ENCODE measurements at regions not wholly inside any gene's neighbourhood (a gene's known extent, or its start where the extent isn't known, plus 50 kb on each side); places are given as distances from the start of the nearest gene placed in this dataset.

DNA sequence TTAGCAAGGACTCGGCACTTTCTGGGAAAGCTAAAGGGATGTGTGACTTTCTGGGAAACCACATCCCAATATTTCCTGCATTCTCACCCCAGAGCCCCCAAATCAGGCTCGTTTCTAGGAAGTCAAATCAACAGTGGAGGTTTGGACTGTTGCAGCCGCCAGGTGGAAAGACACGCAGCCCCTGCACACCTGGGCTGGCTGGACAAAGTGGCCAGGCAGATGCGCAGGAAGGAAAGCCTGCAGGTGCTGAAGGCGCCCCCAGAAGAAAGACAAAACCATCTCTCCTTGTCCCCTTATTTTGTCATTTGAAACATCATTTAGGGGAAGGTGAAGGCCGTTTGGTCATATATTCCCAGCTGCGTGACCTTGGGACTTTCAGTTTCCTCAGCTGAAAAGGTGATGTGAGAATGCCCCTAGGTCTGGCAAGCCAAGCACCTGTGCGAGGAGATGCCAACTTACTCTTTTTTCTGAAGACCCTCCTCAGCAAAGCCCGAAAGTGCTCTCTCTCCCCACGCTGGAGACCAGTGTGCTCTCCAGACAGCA is 97.9 kb upstream of the CPEB4 start:
- POLR2A ChIA-PET = no interaction called here
- Histone ChIP-seq H3K4me1 (ENCODE audit: control insufficient read depth in 1 of 2, extremely low read depth in 1 of 2, insufficient read depth in 2 of 2, low read length in 2 of 2) (no peaks in the 10 kb centered on the region), H3K36me3 (ENCODE audit: control insufficient read depth in 2 of 2, extremely low read depth in 1 of 2, insufficient read depth in 1 of 2, low read length in 1 of 2) (no peaks in the 10 kb centered on the region), H3K27me3 (replicated peaks in 1 of 2; ENCODE audit: control insufficient read depth in 2 of 2, extremely low read depth in 1 of 2, insufficient read depth in 2 of 2, low read length in 1 of 2) (peaks cover 0 to 10% of the 10 kb centered on the region in 2 experiments), H3K27ac (ENCODE audit: low read length) (no peak overlapping the region), H3K4me3 (ENCODE audit: control insufficient read depth in 1 of 2, extremely low read depth in 1 of 2, low read length in 1 of 2) (no peak overlapping the region), H3K9me3 (no peaks in the 10 kb centered on the region)
- CTCF ChIA-PET = no interaction called here
- H3K27me3 Mint-ChIP-seq = no peaks in the 10 kb centered on the region
- ATAC-seq (replicated peaks in 1 of 4) (no peak), DNase-seq (no peak)
- H3K27ac Mint-ChIP-seq = no peak overlapping the region
- no peaks in the 10 kb centered on the region for H3K9me3 Mint-ChIP-seq
- no peak overlapping the region for H3K4me3 Mint-ChIP-seq
- 68% methylated on average over 5 of the region's 11 CpGs for WGBS (ENCODE audit: insufficient coverage)
- H3K4me1 Mint-ChIP-seq = peaks cover 0 to 10% (median 3%) of the 10 kb centered on the region in 3 donors
- H3K36me3 Mint-ChIP-seq = no peaks in the 10 kb centered on the region

DNA sequence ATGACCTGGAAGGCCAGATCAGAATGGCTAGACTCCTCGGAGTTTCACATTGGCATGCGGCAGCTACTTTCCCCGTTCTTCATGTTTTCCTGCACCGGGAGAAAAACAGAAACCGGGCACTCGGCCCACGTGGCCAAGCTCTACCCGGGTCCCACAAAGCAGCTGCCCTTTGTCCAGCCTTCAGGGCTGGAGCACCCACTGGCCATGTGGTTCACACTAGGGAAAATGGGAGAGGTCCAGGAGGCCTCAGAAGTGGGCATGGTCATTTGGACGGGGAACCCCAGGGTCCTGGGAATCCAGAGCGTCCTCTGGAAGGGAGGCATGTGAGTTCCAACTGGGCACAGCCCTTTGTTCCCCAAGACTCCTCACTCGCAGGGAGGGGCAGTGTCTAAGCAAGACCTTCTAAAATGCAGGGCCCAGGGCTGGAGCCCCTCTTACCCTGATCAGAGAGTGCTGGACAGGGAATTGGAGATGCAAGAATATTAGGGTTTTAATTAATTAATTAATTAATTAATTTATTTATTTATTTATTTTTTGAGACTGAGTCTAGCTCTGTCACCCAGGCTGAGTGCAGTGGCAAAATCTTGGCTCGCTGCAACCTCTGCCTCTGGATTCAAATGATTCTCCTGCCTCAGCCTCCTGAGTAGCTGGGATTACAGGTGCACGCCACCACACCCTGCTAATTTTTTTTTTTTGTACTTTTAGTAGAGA is 97.2 kb upstream of the CPEB4 start:
- Mint-ChIP-seq H3K4me1 (peaks cover 0 to 5% (median 0%) of the 10 kb centered on the region in 3 donors), H3K36me3 (no peaks in the 10 kb centered on the region), H3K4me3 (no peak overlapping the region), H3K27ac (no peak overlapping the region), H3K9me3 (no peaks in the 10 kb centered on the region), H3K27me3 (no peaks in the 10 kb centered on the region)
- no peak overlapping the region for H3K27ac ChIP-seq (ENCODE audit: low read length)
- H3K9me3 ChIP-seq = no peaks in the 10 kb centered on the region
- peaks cover 0 to 10% of the 10 kb centered on the region in 2 experiments for H3K27me3 ChIP-seq (replicated peaks in 1 of 2; ENCODE audit: control insufficient read depth in 2 of 2, extremely low read depth in 1 of 2, insufficient read depth in 2 of 2, low read length in 1 of 2)
- 91% methylated on average over 12 of the region's 13 CpGs for WGBS (ENCODE audit: insufficient coverage)
- H3K36me3 ChIP-seq (ENCODE audit: control insufficient read depth in 2 of 2, extremely low read depth in 1 of 2, insufficient read depth in 1 of 2, low read length in 1 of 2) = no peaks in the 10 kb centered on the region
- DNase-seq (no peak), ATAC-seq (replicated peaks in 1 of 4) (no peak)
- no peak overlapping the region for H3K4me3 ChIP-seq (ENCODE audit: control insufficient read depth in 1 of 2, extremely low read depth in 1 of 2, low read length in 1 of 2)
- ChIA-PET POLR2A (no interaction called here), CTCF (no interaction called here)
- no peaks in the 10 kb centered on the region for H3K4me1 ChIP-seq (ENCODE audit: control insufficient read depth in 1 of 2, extremely low read depth in 1 of 2, insufficient read depth in 2 of 2, low read length in 2 of 2)

DNA sequence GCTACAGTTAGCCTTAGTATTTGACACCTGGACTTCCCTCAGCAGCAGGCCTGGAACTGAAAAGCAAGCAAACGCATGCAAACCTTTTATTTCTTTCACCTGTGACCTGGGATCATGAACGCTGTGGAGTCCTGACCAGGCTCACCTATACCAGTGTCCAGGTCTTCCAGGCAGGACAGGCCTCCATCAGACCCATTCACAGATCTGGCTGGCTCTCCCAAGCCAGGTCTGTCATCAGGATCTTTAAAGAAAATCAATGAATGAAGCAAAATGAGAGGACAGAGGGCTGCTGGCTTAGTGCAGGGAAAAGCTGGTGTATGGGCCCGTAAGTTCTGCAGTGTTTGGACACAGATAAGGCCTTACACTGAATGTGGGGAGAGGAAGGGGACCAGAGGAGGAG is 96.3 kb upstream of the CPEB4 start:
- no peak for DNase-seq
- no peak overlapping the region for H3K4me3 Mint-ChIP-seq
- no peak overlapping the region for H3K27ac Mint-ChIP-seq
- no peaks in the 10 kb centered on the region for H3K9me3 Mint-ChIP-seq
- POLR2A ChIA-PET = no interaction called here
- H3K4me1 Mint-ChIP-seq = peaks cover 0 to 2% (median 0%) of the 10 kb centered on the region in 3 donors
- no peaks in the 10 kb centered on the region for H3K4me1 ChIP-seq (ENCODE audit: control insufficient read depth in 1 of 2, extremely low read depth in 1 of 2, insufficient read depth in 2 of 2, low read length in 2 of 2)
- peaks cover 0 to 10% of the 10 kb centered on the region in 2 experiments for H3K27me3 ChIP-seq (replicated peaks in 1 of 2; ENCODE audit: control insufficient read depth in 2 of 2, extremely low read depth in 1 of 2, insufficient read depth in 2 of 2, low read length in 1 of 2)
- ATAC-seq (replicated peaks in 1 of 4) = no peak
- CTCF ChIA-PET = no interaction called here
- no peaks in the 10 kb centered on the region for H3K27me3 Mint-ChIP-seq
- no peak overlapping the region for H3K4me3 ChIP-seq (ENCODE audit: control insufficient read depth in 1 of 2, extremely low read depth in 1 of 2, low read length in 1 of 2)
- no peak overlapping the region for H3K27ac ChIP-seq (ENCODE audit: low read length)
- no peaks in the 10 kb centered on the region for H3K36me3 Mint-ChIP-seq
- no peaks in the 10 kb centered on the region for H3K9me3 ChIP-seq
- no peaks in the 10 kb centered on the region for H3K36me3 ChIP-seq (ENCODE audit: control insufficient read depth in 2 of 2, extremely low read depth in 1 of 2, insufficient read depth in 1 of 2, low read length in 1 of 2)
- 90% methylated on average over 3 of the region's 3 CpGs for WGBS (ENCODE audit: insufficient coverage)

DNA sequence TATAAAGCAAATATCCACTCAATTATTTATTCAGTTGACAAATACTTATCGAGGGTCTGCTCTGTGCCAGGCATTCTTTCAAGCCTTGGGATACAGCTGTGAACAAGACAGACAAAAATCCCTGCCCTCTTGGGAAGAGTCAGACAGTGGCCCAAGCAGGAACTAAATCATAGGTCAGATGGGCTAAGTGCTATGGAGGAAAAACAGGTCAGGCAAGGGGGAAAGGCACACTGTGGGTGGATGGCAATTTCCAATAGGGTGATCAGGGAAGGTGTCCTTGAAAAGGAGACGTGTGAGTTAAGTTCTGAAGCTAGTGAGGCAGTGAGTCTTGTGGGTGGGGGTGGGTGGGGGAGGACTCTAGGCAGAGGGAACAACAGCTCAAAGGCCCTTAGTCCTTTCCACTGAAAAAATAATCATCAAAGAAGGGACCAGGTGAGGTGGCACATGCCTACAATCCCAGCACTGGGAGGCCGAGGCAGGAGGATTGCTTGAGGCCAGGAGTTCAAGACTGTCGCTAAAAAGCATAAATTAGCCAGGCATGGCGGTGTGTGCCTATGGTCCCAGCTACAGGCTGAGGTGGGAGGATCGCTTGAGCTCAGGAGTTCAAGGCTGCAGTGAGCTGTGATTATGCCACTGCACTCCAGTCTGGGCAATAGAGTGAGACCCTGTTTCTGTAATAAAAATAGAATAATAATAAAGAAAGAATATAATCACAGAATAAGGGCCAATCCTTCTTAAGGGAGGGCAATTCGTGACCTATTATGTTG is 95.2 kb upstream of the CPEB4 start:
- H3K9me3 Mint-ChIP-seq = no peaks in the 10 kb centered on the region
- peaks cover 0 to under 1% of the 10 kb centered on the region in 2 donors for H3K27me3 Mint-ChIP-seq
- H3K9me3 ChIP-seq = no peaks in the 10 kb centered on the region
- no peaks in the 10 kb centered on the region for H3K36me3 Mint-ChIP-seq
- ChIA-PET POLR2A (no interaction called here), CTCF (no interaction called here)
- ATAC-seq (replicated peaks in 1 of 4) (no peak), DNase-seq (no peak)
- peaks cover 0 to 10% of the 10 kb centered on the region in 2 experiments for H3K27me3 ChIP-seq (replicated peaks in 1 of 2; ENCODE audit: control insufficient read depth in 2 of 2, extremely low read depth in 1 of 2, insufficient read depth in 2 of 2, low read length in 1 of 2)
- 82% methylated on average over 4 of the region's 7 CpGs for WGBS (ENCODE audit: insufficient coverage)
- no peaks in the 10 kb centered on the region for H3K4me1 ChIP-seq (ENCODE audit: control insufficient read depth in 1 of 2, extremely low read depth in 1 of 2, insufficient read depth in 2 of 2, low read length in 2 of 2)
- H3K4me3 Mint-ChIP-seq = no peak overlapping the region
- no peak overlapping the region for H3K4me3 ChIP-seq (ENCODE audit: control insufficient read depth in 1 of 2, extremely low read depth in 1 of 2, low read length in 1 of 2)
- no peak overlapping the region for H3K27ac Mint-ChIP-seq
- H3K27ac ChIP-seq (ENCODE audit: low read length) = no peak overlapping the region
- no peaks in the 10 kb centered on the region for H3K4me1 Mint-ChIP-seq
- no peaks in the 10 kb centered on the region for H3K36me3 ChIP-seq (ENCODE audit: control insufficient read depth in 2 of 2, extremely low read depth in 1 of 2, insufficient read depth in 1 of 2, low read length in 1 of 2)

DNA sequence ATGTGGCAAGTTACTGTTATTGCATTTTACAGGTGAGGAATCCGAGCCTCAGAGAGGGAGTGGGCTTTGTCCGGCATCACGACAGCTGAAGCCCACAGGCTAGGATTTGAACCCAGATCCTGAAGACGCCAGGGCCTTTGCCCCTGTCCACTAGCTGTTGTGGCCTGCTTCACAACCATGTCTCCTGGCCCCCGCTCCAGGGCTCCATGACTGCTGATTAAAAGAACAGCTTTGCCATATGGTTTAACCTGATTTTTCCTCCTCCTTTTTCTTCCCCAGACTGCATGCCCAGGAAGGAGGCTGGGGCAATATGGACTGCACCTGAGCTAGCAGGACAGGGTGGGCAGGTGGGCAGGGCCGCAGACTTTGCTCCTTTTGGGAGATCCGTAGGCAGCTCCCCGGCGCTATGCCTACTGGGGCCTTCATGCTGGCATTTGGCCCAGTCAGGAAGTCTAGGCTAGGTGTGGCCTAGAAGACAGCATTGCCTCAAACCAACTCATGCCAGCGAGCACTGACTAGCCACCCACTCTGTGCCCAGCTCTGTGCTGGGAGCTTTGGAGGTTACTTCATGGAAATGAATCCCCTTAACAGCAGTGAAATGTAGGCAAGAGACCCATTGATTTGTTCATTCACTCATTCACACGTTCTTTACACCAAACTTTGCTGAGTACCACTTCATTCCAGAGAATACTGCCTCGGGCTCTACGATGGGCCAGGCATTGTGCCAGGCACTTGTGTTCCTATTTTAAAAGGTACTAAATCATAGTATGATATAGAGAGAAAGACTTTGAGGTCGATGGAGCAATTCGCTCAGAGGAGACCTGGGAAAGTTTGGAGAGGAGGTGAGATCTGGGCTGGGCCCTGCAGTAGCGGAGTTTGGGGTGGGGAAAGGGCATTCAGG is 94.3 kb upstream of the CPEB4 start:
- no peaks in the 10 kb centered on the region for H3K9me3 Mint-ChIP-seq
- H3K27me3 Mint-ChIP-seq = peaks cover 0 to 3% of the 10 kb centered on the region in 2 donors
- WGBS (ENCODE audit: insufficient coverage) = 86% methylated on average over 13 of the region's 16 CpGs
- no peaks in the 10 kb centered on the region for H3K36me3 Mint-ChIP-seq
- H3K4me1 ChIP-seq (ENCODE audit: control insufficient read depth in 1 of 2, extremely low read depth in 1 of 2, insufficient read depth in 2 of 2, low read length in 2 of 2) = no peaks in the 10 kb centered on the region
- no peaks in the 10 kb centered on the region for H3K4me1 Mint-ChIP-seq
- no peak overlapping the region for H3K4me3 Mint-ChIP-seq
- ChIA-PET POLR2A (no interaction called here), CTCF (no interaction called here)
- H3K9me3 ChIP-seq = no peaks in the 10 kb centered on the region
- H3K27ac ChIP-seq (ENCODE audit: low read length) = no peak overlapping the region
- H3K36me3 ChIP-seq (ENCODE audit: control insufficient read depth in 2 of 2, extremely low read depth in 1 of 2, insufficient read depth in 1 of 2, low read length in 1 of 2) = no peaks in the 10 kb centered on the region
- H3K4me3 ChIP-seq (ENCODE audit: control insufficient read depth in 1 of 2, extremely low read depth in 1 of 2, low read length in 1 of 2) = no peak overlapping the region
- no peak for DNase-seq
- no peak overlapping the region for H3K27ac Mint-ChIP-seq
- ATAC-seq (replicated peaks in 1 of 4) = no peak
- H3K27me3 ChIP-seq (replicated peaks in 1 of 2; ENCODE audit: control insufficient read depth in 2 of 2, extremely low read depth in 1 of 2, insufficient read depth in 2 of 2, low read length in 1 of 2) = peaks cover 0 to 10% of the 10 kb centered on the region in 2 experiments

DNA sequence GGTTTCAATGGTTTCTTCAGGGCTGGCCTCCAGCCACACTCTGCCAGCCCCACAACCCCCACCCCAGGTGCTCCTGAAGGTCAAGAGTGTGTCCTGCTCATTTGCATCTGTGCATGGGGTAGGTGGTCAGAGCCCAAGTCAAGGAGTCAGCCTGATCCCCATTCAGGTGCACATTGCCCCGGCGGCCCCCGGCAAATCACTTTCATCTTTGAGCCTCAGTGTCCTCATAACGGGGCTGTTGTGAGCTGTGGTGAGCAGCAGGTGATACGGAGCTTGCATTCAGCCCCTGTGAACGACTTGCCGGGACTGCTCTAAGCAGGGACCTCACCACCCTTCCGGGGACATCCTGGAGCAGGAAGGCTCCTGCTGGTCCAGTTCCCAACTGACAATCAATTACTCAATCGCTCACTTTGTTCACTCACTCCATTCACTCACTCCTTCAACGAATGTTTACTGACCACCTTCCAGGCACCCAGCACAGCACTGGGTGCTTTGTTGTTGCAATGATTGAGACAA is 93.2 kb upstream of the CPEB4 start:
- peaks cover 0 to 3% of the 10 kb centered on the region in 2 experiments for H3K27me3 ChIP-seq (replicated peaks in 1 of 2; ENCODE audit: control insufficient read depth in 2 of 2, extremely low read depth in 1 of 2, insufficient read depth in 2 of 2, low read length in 1 of 2)
- Mint-ChIP-seq H3K4me1 (no peaks in the 10 kb centered on the region), H3K36me3 (no peaks in the 10 kb centered on the region), H3K27ac (no peak overlapping the region), H3K4me3 (no peak overlapping the region), H3K9me3 (no peaks in the 10 kb centered on the region), H3K27me3 (peaks cover 3% of the 10 kb centered on the region in 2 donors)
- CTCF ChIA-PET = no interaction called here
- POLR2A ChIA-PET = no interaction called here
- no peak for ATAC-seq (replicated peaks in 1 of 4)
- no peaks in the 10 kb centered on the region for H3K36me3 ChIP-seq (ENCODE audit: control insufficient read depth in 2 of 2, extremely low read depth in 1 of 2, insufficient read depth in 1 of 2, low read length in 1 of 2)
- no peak for DNase-seq
- no peaks in the 10 kb centered on the region for H3K9me3 ChIP-seq
- no peak overlapping the region for H3K27ac ChIP-seq (ENCODE audit: low read length)
- no peak overlapping the region for H3K4me3 ChIP-seq (ENCODE audit: control insufficient read depth in 1 of 2, extremely low read depth in 1 of 2, low read length in 1 of 2)
- no peaks in the 10 kb centered on the region for H3K4me1 ChIP-seq (ENCODE audit: control insufficient read depth in 1 of 2, extremely low read depth in 1 of 2, insufficient read depth in 2 of 2, low read length in 2 of 2)
- WGBS (ENCODE audit: insufficient coverage) = 85% methylated on average over 3 of the region's 10 CpGs

Measured in T-cell (primary cell).